ENCODE measurements at regions not wholly inside any gene's neighbourhood (a gene's known extent, or its start where the extent isn't known, plus 50 kb on each side); places are given as distances from the start of the nearest gene placed in this dataset.
A peak's percentile ranks its signal among the peaks of the same experiment; 100 is the strongest.

DNA sequence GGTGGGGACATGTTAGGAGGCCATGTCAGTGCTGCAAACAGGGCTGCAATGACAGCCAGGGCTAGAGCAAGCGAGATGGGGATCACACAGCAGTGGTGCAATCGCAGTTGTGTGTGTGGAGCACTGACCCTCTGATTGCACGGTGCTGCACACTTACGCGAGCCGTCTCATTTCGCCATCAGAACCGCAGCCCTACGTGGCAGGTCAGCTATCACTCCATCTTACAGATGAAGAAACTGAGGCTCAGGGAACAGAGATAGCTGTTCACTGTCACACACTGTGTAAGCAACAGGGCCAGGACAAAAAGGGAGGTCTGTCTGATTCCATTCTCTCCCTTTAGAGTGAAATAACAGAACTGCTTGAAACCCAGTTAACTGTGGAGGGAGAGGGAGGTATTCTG, 104.8 kb upstream of the SLC45A1 start:
- Histone ChIP-seq H3K9me3 (ENCODE audit: control insufficient read depth, insufficient read depth, low read length) (no peaks in the 10 kb centered on the region), H2BK20ac (ENCODE audit: low read depth, low read length) (peak overlapping the region; percentile 98), H4K8ac (ENCODE audit: low read depth in 2 of 2, low read length in 2 of 2) (peak overlapping the region; percentile 71 to 97), H3K9me1 (ENCODE audit: insufficient read depth, low read length) (peaks cover 36% of the 10 kb centered on the region), H3K27ac (ENCODE audit: insufficient read depth, low read length) (peak overlapping the region; percentile 89), H3K27me3 (ENCODE audit: control insufficient read depth, insufficient read depth, low read length) (no peaks in the 10 kb centered on the region), H3K79me1 (ENCODE audit: low read depth in 1 of 2, low read length in 2 of 2) (peaks cover 3 to 5% of the 10 kb centered on the region in 2 experiments; a peak in 2 of 4 replicates), H2AK9ac (replicated peaks; ENCODE audit: low read depth, low read length, poor library complexity) (peak overlapping the region; percentile 13), H3K18ac (ENCODE audit: low read depth, low read length) (peak overlapping the region; percentile 93), H3K23ac (ENCODE audit: low read depth, low read length) (peak overlapping the region; percentile 94; the same call in 1 of the 2 replicates), H3K14ac (replicated peaks; ENCODE audit: low read depth, low read length) (peak overlapping the region; percentile 92), H3K9ac (ENCODE audit: low read depth, low read length) (peak overlapping the region; percentile 29; the same call in 1 of the 2 replicates), H3K4ac (ENCODE audit: low read depth, low read length) (peak overlapping the region; percentile 96), H2AFZ (replicated peaks; ENCODE audit: low read length, poor library complexity) (peak overlapping the region; percentile 21), H3K4me1 (ENCODE audit: control insufficient read depth, insufficient read depth, low read length) (peaks cover 47% of the 10 kb centered on the region), H4K20me1 (ENCODE audit: insufficient read depth, low read length) (no peaks in the 10 kb centered on the region), H4K91ac (ENCODE audit: insufficient read depth, low read depth, low read length) (peak overlapping the region; percentile 97), H3K4me2 (ENCODE audit: low read depth, low read length) (no peak overlapping the region), H2BK15ac (ENCODE audit: low read depth, low read length) (peak overlapping the region; percentile 67), H2BK5ac (ENCODE audit: low read depth, low read length, poor library complexity, severe bottlenecking) (peak overlapping the region; percentile 98), H2AK5ac (ENCODE audit: low read depth, low read length) (peak overlapping the region; percentile 89), H3K56ac (ENCODE audit: extremely low read depth, insufficient read depth, low read length) (no peak overlapping the region), H3K4me3 (ENCODE audit: insufficient read depth, low read depth, low read length) (no peak overlapping the region), H3K36me3 (ENCODE audit: control insufficient read depth, insufficient read depth, low read length) (no peaks in the 10 kb centered on the region), H4K5ac (ENCODE audit: low read depth, low read length) (peak overlapping the region; percentile 85), H2BK120ac (ENCODE audit: low read depth, low read length) (peak overlapping the region; percentile 99)
- TF ChIP-seq MXI1 (IDR thresholded peaks at IDR 0.05; ENCODE audit: borderline replicate concordance, low read depth, low read length), result no peak
- no TSS peak for BruUV-seq (replicated peaks)
- no CpG with 5 or more reads among the region's 9 CpGs for WGBS, 2 experiments (ENCODE audit: extremely low coverage in 2 of 2, insufficient read length in 1 of 2)
- DNase-seq, result no peak
- POLR2A ChIA-PET (ENCODE audit: unreplicated experiment), result interaction anchor here (0.6 kb wide), 1 partner anchor 17 kb away, joined by 6 read pairs; no protein-coding TSS in a partner anchor
- in situ Hi-C loops (cut with MboI; ENCODE audit: low sequenced_read_pairs), result loop anchor here (10.0 kb wide), 1 partner anchor 178 kb away; no protein-coding TSS in a partner anchor
- ATAC-seq (ENCODE audit: low read depth), result no peak
- CTCF ChIA-PET, result no interaction called here
- dilution Hi-C loops (cut with HindIII; ENCODE audit: low sequenced_read_pairs, unreplicated experiment), result no loop called here
- intact Hi-C loops (cut with micrococcal nuclease), result loop anchor here (2.0 kb wide), 1 partner anchor 76 kb away; no protein-coding TSS in a partner anchor
